22Rv1 (cell line): ENCODE measurements at regions not wholly inside any gene's neighbourhood (a gene's known extent, or its start where the extent isn't known, plus 50 kb on each side); places are given as distances from the start of the nearest gene placed in this dataset.

Experiments
- CTCF ChIP-seq: fragments of 450-650 bp; IDR thresholded peaks from 2 replicates; pipeline ENCODE4 v1.5.1; 2017; ENCODE audit warnings: mild to moderate bottlenecking
- ZFX ChIP-seq: fragments of 450-650 bp; IDR thresholded peaks from 2 replicates; pipeline ENCODE4 v1.6.1; 2017; ENCODE audit warnings: antibody characterized with exemption, borderline replicate concordance

- TF ChIP-seq CTCF (no peak), ZFX (no peak)
Measured at GRCh38 chr13:40269086-40269485, 397.4 kb downstream of the FOXO1 start.
